Embryonic facial prominence (tissue), 1 donor: ENCODE measurements at regions not wholly inside any gene's neighbourhood (a gene's known extent, or its start where the extent isn't known, plus 50 kb on each side); places are given as distances from the start of the nearest gene placed in this dataset.

Experiments used
- DNase-seq: peaks from one replicate; pipeline ENCODE4 v3.0.0-alpha.2; 2016; ENCODE audit errors: extremely low spot score

- no peak for DNase-seq
Observed at GRCh38 chr3:194080913-194081800, 54.8 kb upstream of the HES1 start.

GRCh38 chr3:194081826-194082225, 54.1 kb upstream of the HES1 start:
- DNase-seq = no peak

GRCh38 chr3:194082743-194083636, 53.0 kb upstream of the HES1 start:
- no peak for DNase-seq

GRCh38 chr3:194083637-194084224, 52.2 kb upstream of the HES1 start:
- DNase-seq = no peak

GRCh38 chr3:194084284-194084683, 51.7 kb upstream of the HES1 start:
- no peak for DNase-seq
